Sigmoid colon (tissue), 6 donors: ENCODE measurements at regions not wholly inside any gene's neighbourhood (a gene's known extent, or its start where the extent isn't known, plus 50 kb on each side); places are given as distances from the start of the nearest gene placed in this dataset.

ENCODE experiments used
- DNase-seq: peaks from one replicate; pipeline ENCODE4 v3.0.0-alpha.2; 2019
- H3K27ac ChIP-seq, 4 donors: fragments of 200-600 bp; sonication (generic); one replicate each; pipeline ENCODE4 v1.5.1; 2016 to 2019; ENCODE audit warnings: mild to moderate bottlenecking in 1 of 4
- H3K27me3 ChIP-seq, 3 donors: fragments of 200-600 bp; sonication (generic); one replicate each; pipeline ENCODE4 v1.5.1; 2019; ENCODE audit warnings: mild to moderate bottlenecking in 1 of 3
- H3K36me3 ChIP-seq, 4 donors: fragments of 200-600 bp; sonication (generic); one replicate each; pipeline ENCODE4 v1.5.1; 2016 to 2019
- H3K4me1 ChIP-seq, 4 donors: fragments of 200-600 bp; sonication (generic); one replicate each; pipeline ENCODE4 v1.5.1; 2017 to 2019
- H3K4me3 ChIP-seq, 4 donors: fragments of 200-600 bp; sonication (generic); one replicate each; pipeline ENCODE4 v1.5.1; 2017 to 2019; ENCODE audit warnings: mild to moderate bottlenecking in 2 of 4, moderate library complexity in 1 of 4
- H3K9me3 ChIP-seq, 4 donors: fragments of 200-600 bp in 3 of 4; sonication (generic) in 3 of 4; one replicate each; pipeline versions ENCODE4 v1.5.1 to v1.6.1; 2013 to 2019
- CTCF ChIP-seq, 4 experiments: fragments of 450-650 bp in 3 of 4; fragments of 200-600 bp in 1 of 4; IDR thresholded peaks; one replicate each; pipeline ENCODE4 v1.5.1; 2016 to 2019; ENCODE audit warnings: antibody characterized with exemption in 4 of 4, mild to moderate bottlenecking in 3 of 4, moderate library complexity in 2 of 4
- EP300 ChIP-seq, 4 donors: sonication (generic); formaldehyde crosslinking; IDR thresholded peaks; one replicate each; pipeline ENCODE4 v1.6.1; 2017; ENCODE audit warnings: antibody characterized with exemption in 4 of 4
- POLR2A ChIP-seq, 2 donors: fragments of 450-650 bp; IDR thresholded peaks; one replicate each; pipeline ENCODE4 v1.6.1; 2016; ENCODE audit warnings: antibody characterized with exemption in 2 of 2, mild to moderate bottlenecking in 2 of 2, moderate library complexity in 2 of 2
- POLR2AphosphoS5 ChIP-seq, 4 donors: sonication (generic); formaldehyde crosslinking; IDR thresholded peaks; one replicate each; pipeline ENCODE4 v1.6.1; 2017; ENCODE audit warnings: antibody characterized with exemption in 4 of 4
- WGBS, 2 donors: extraction: QIAGEN DNeasy Blood & Tissue Kit; methylation state at CpG; one replicate each; pipeline ENCODE4 v1.1.7; 2013; 5-methylcytosine and 5-hydroxymethylcytosine counted together
- intact Hi-C: fragments of 100-400 bp; cut with DNase I; formaldehyde crosslinking; loops from one replicate; pipeline ENCODE4 v1.15.1; 2023
- donor health status: healthy with polysubstance abuse.
- donor health status: healthy.

DNA sequence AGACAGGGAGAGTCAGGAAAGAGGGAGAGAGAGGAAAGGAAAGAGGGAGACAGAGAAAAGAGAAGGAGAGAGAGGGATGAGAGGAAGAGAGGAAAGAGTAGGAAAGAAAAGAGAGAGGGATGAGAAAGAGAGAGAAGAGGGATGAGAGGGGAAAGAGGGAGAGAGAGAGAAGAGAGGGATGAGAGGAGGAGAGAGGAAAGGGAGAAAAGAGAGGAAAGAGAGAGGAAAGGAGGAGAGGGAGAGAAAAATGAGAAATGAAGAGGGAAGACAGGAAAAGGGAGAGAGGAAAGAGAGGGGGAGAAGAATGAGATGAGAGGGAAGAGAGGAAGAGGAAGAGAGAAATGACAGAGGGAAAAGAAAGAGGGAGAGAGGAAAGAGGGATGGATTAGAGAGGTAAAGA is 207.0 kb upstream of the SKOR2 start:
- DNase-seq = no peak
- no peak for TF ChIP-seq CTCF (IDR thresholded peaks at IDR 0.05)
- no peak for TF ChIP-seq POLR2AphosphoS5 (IDR thresholded peaks at IDR 0.05)
- TF ChIP-seq POLR2A (IDR thresholded peaks at IDR 0.05) = no peak
- no peak for TF ChIP-seq EP300 (IDR thresholded peaks at IDR 0.05)
- Histone ChIP-seq H3K27ac (no peak overlapping the region), H3K4me3 (no peak overlapping the region), H3K4me1 (no peaks in the 10 kb centered on the region), H3K9me3 (no peaks in the 10 kb centered on the region), H3K27me3 (no peaks in the 10 kb centered on the region), H3K36me3 (no peaks in the 10 kb centered on the region)
- intact Hi-C loops = no loop called here

DNA sequence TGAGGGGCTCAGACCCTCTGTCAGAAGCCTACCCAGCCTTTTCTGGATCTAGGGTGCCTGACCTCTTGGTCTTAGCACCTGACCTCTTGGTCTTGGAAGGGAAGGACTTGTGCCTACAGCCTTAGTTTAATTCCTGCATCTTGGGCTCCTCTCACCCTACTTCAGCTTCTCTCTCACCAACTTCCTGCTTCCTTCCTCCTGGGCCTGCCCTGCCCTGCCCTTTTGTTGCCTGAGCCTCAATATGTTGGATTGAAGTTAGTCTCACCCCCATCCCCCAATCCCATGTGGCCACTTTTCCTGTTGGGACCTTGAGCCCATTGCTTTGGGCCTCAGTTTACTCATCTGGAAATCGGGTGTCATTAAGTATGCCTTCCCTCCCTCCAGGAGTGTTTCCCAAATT is 206.2 kb upstream of the SKOR2 start:
- intact Hi-C loops = no loop called here
- 70 to 74% methylated on average over 1 of the region's 1 CpG for WGBS, 2 donors
- Histone ChIP-seq H3K27ac (no peak overlapping the region), H3K27me3 (no peaks in the 10 kb centered on the region), H3K9me3 (no peaks in the 10 kb centered on the region), H3K36me3 (no peaks in the 10 kb centered on the region), H3K4me1 (no peaks in the 10 kb centered on the region), H3K4me3 (no peak overlapping the region)
- no peak for DNase-seq
- TF ChIP-seq POLR2AphosphoS5 (IDR thresholded peaks at IDR 0.05) (no peak), CTCF (IDR thresholded peaks at IDR 0.05) (no peak), POLR2A (IDR thresholded peaks at IDR 0.05) (no peak), EP300 (IDR thresholded peaks at IDR 0.05) (no peak)

DNA sequence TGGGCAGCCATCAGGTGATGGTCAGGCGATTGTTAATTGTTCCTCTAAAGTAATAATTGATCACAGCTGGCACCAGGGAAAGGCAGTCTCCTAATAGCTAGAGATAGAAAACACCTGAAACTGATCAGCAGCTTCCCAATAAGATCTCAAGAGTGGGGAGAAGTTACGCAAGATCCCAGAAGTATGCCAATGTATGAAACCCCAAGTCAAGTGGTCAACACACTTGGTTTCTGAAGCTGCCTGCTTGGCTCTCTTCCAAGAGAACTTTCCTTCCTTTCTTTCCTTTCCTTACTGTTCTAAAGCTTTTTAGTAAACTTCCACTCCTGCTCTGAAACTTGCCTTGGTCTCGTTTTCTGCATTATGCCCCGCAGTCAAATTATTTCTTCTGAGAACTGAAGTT is 201.6 kb upstream of the SKOR2 start:
- intact Hi-C loops = no loop called here
- DNase-seq = no peak
- WGBS, 2 donors = 93% methylated on average over 4 of the region's 4 CpGs
- H3K36me3 ChIP-seq = no peaks in the 10 kb centered on the region
- H3K27me3 ChIP-seq = no peaks in the 10 kb centered on the region
- H3K27ac ChIP-seq = no peak overlapping the region
- H3K4me3 ChIP-seq = no peak overlapping the region
- no peaks in the 10 kb centered on the region for H3K9me3 ChIP-seq
- no peak for TF ChIP-seq POLR2A (IDR thresholded peaks at IDR 0.05)
- no peak for TF ChIP-seq EP300 (IDR thresholded peaks at IDR 0.05)
- no peak for TF ChIP-seq CTCF (IDR thresholded peaks at IDR 0.05)
- no peak for TF ChIP-seq POLR2AphosphoS5 (IDR thresholded peaks at IDR 0.05)
- H3K4me1 ChIP-seq = no peaks in the 10 kb centered on the region

DNA sequence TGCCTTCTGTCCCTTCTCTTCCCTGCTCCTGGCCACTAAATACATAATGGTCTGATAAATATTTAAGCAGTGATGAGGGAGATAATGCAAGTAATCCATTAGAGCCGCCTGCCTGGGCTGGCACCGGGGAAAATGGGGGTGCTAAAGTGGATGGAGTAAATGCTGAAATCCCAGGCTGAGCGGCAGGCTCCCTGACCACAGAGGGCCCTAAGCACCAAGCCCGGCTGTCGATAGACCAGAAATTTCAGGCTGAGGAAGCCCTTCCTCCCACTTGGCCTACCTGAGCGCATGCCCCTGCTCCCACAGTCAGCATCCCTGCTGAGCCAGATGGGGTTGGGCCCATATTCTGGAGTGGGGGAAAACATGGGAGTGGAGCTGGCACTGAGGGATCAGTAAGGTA is 197.5 kb upstream of the SKOR2 start:
- no peak for TF ChIP-seq CTCF (IDR thresholded peaks at IDR 0.05)
- Histone ChIP-seq H3K9me3 (no peaks in the 10 kb centered on the region), H3K36me3 (no peaks in the 10 kb centered on the region), H3K4me1 (no peaks in the 10 kb centered on the region), H3K27me3 (no peaks in the 10 kb centered on the region), H3K4me3 (no peak overlapping the region), H3K27ac (no peak overlapping the region)
- intact Hi-C loops = no loop called here
- 86 to 94% methylated on average over 6 of the region's 6 CpGs for WGBS, 2 donors
- DNase-seq = no peak

- Histone ChIP-seq H3K27me3 (no peaks in the 10 kb centered on the region), H3K36me3 (no peaks in the 10 kb centered on the region), H3K27ac (no peak overlapping the region), H3K9me3 (no peaks in the 10 kb centered on the region), H3K4me1 (no peaks in the 10 kb centered on the region), H3K4me3 (no peak overlapping the region)
- intact Hi-C loops = no loop called here
- WGBS, 2 donors = 45 to 66% methylated on average over 4 of the region's 4 CpGs
- DNase-seq = no peak
- TF ChIP-seq EP300 (IDR thresholded peaks at IDR 0.05) (no peak), POLR2A (IDR thresholded peaks at IDR 0.05) (no peak), CTCF (IDR thresholded peaks at IDR 0.05) (no peak), POLR2AphosphoS5 (IDR thresholded peaks at IDR 0.05) (no peak)
Observed at GRCh38 chr18:47441914-47442313, 190.5 kb upstream of the SKOR2 start.
